22Rv1 (cell line): ENCODE measurements at regions not wholly inside any gene's neighbourhood (a gene's known extent, or its start where the extent isn't known, plus 50 kb on each side); places are given as distances from the start of the nearest gene placed in this dataset.

Source experiments
- H3K27ac ChIP-seq: fragments of 450-650 bp; 2 replicates; pipeline ENCODE4 v1.5.1; 2017
- ZFX ChIP-seq: fragments of 450-650 bp; IDR thresholded peaks from 2 replicates; pipeline ENCODE4 v1.6.1; 2017; ENCODE audit warnings: antibody characterized with exemption, borderline replicate concordance
- TF ChIP-seq, protein P1 (sequence below): fragments of 450-650 bp; IDR thresholded peaks from 2 replicates; pipeline ENCODE4 v1.5.1; 2017; ENCODE audit warnings: mild to moderate bottlenecking

DNA sequence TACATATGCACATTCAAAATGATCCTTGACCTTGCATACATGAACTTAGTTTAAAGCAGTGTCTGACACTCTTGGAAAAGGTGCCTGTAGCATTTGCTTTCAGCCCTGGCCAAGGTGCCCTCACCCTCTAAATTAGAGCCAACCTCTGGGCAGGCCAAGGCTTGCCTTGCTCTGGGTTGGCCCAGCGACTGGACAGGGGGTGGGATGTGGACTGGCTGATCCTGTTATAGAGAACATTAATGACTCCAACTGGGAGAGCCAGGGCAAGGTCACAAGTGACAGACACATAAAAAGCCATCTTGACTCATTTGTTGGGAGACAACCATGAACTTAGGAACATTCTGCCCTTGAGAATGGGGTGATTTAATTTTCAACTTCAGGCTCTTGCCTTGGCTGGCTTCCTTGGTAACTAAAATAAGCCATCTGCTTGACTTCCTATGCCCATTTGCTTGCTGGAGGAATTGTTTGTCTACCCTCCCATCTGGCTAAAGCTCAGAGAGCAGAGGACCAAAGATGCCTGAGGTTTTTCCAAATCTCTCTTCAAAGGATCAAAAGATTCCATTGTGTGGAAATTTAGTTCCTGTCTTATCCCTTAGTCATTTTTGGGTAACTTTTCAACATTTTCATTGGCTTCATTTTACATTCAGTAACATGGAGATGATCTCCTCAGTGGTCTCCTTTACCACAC, 403.7 kb downstream of the SOX2 start:
- TF ChIP-seq, protein P1, sequence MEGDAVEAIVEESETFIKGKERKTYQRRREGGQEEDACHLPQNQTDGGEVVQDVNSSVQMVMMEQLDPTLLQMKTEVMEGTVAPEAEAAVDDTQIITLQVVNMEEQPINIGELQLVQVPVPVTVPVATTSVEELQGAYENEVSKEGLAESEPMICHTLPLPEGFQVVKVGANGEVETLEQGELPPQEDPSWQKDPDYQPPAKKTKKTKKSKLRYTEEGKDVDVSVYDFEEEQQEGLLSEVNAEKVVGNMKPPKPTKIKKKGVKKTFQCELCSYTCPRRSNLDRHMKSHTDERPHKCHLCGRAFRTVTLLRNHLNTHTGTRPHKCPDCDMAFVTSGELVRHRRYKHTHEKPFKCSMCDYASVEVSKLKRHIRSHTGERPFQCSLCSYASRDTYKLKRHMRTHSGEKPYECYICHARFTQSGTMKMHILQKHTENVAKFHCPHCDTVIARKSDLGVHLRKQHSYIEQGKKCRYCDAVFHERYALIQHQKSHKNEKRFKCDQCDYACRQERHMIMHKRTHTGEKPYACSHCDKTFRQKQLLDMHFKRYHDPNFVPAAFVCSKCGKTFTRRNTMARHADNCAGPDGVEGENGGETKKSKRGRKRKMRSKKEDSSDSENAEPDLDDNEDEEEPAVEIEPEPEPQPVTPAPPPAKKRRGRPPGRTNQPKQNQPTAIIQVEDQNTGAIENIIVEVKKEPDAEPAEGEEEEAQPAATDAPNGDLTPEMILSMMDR, result no peak
- TF ChIP-seq ZFX, result no peak
- no peak overlapping the region for H3K27ac ChIP-seq

DNA sequence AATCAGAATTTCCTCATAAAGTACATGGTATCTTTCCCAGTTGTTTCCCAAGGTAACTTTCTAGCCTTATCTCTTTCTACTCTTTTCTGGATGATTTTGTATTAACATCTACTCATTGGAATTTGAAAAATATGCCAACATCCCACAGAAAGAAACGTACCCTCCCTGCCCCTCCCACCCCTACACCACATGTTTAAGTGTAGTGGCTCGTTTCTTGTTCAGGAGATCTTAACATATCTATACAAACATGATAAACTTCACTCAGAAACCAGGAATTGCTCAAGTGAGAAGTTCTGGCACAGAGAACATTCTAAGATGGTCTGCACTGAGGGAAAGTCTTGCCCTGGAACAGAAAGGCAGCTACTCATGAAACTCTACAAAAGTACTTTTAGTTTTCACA, 404.7 kb downstream of the SOX2 start:
- H3K27ac ChIP-seq, result no peak overlapping the region
- no peak for TF ChIP-seq ZFX
- TF ChIP-seq, protein P1, result no peak

DNA sequence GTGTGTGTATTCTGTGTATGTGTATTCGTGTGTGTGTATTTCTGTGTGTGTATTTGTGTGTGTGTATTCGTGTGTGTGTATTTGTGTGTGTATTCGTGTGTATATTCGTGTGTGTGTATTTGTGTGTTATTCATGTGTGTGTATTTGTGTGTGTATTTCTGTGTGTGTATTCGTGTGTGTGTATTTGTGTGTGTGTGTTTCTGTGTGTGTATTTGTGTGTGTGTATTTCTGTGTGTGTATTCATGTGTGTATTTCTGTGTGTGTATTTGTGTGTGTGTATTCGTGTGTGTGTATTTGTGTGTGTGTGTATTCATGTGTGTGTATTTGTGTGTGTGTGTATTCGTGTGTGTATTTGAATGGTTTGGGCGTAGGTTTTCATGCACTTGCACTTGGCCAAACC, 405.4 kb downstream of the SOX2 start:
- no peak overlapping the region for H3K27ac ChIP-seq
- TF ChIP-seq ZFX, result no peak
- TF ChIP-seq, protein P1, result no peak

DNA sequence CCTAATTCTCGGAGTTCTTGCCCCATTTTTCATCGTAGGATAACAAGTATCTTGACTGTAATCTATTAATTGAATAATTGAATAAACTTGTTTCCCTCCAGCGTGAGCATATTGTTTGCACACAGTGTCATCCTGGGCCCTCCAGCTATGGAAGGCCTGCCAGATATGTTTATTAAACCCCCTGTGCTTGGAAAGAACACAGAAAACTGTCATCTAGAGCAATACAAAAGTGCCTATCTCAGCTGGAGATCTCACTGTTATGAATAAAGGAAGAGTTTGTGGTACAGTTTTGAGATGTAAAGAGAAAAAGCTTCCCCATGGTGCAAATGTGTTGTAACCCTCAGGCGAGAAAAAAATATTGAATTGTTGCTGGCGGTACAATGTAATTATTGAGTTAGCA, 405.9 kb downstream of the SOX2 start:
- TF ChIP-seq, protein P1, result no peak
- TF ChIP-seq ZFX, result no peak
- H3K27ac ChIP-seq, result no peak overlapping the region

DNA sequence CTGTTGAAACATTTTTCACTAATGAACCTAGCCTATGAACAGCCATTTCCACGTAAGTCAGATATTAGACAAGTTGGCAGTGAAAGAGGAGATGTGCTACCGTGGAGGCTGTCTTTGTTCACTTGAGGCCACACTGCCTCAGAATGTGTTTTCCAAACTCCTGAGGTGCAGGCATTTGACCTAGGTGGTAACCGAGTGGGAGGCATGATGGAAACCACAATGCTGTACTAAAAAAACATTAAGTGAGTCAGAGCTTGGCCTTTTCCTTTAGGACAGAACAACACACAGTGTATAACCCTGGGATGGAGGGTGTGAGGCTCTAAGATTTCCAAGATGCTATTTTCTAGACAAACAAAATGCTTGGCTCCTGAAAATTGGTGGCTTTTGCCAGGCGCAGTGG, 406.3 kb downstream of the SOX2 start:
- TF ChIP-seq ZFX, result no peak
- TF ChIP-seq, protein P1, result no peak
- no peak overlapping the region for H3K27ac ChIP-seq

DNA sequence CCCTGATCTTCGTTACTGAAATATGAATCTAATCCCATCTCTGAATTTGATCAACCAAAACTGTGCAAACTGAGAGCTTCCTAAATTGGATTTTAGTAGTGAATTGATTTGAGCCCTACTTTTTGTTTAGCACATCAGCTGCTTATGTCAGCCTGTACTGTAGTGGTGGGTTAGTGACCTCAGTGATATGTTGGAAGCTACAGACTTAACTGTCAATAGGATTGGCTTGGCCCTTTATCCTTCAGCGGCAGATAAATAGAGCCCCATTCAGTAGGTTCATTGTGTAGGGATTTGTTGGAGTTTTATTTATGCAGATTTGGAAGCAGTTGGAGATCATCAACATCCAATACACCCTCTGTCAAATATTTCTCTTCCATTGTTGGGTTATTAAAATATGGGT, 409.7 kb downstream of the SOX2 start:
- no peak overlapping the region for H3K27ac ChIP-seq
- TF ChIP-seq, protein P1, result no peak
- TF ChIP-seq ZFX, result no peak

DNA sequence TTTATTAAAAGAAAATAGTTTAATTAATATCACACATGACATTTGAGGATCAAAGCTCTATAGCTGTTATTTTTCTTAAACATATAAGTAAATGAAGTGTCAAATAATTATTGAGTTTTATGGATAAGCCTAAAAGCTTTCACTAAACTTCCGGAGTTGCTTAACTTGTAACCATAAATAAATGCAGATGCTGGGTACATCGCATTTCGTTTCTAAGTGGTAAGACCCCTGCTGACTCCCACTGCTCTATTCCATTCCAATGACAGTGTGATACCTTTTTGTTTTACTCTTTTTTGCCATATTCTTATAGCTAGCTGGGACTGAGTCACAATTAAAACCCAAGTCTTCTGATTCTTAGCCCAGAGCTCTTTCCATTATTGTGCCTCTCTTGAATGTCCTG, 411.1 kb downstream of the SOX2 start:
- no peak for TF ChIP-seq ZFX
- TF ChIP-seq, protein P1, result no peak
- H3K27ac ChIP-seq, result no peak overlapping the region
